ENCODE measurements at regions not wholly inside any gene's neighbourhood (a gene's known extent, or its start where the extent isn't known, plus 50 kb on each side); places are given as distances from the start of the nearest gene placed in this dataset.

- no peak for DNase-seq (ENCODE audit: extremely low read depth, low read depth, low spot score)
Observed at GRCh38 chr6:125537090-125537489, 212.3 kb upstream of the HEY2 start.

GRCh38 chr6:125539892-125540291, 209.5 kb upstream of the HEY2 start:
- no peak for DNase-seq (ENCODE audit: extremely low read depth, low read depth, low spot score)

- DNase-seq (ENCODE audit: extremely low read depth, low read depth, low spot score): no peak
Observed at GRCh38 chr6:125544819-125545218, 204.6 kb upstream of the HEY2 start.

- no peak for DNase-seq (ENCODE audit: extremely low read depth, low read depth, low spot score)
Observed at GRCh38 chr6:125546841-125547251, 202.6 kb upstream of the HEY2 start.

GRCh38 chr6:125547381-125547780, 202.1 kb upstream of the HEY2 start:
- no peak for DNase-seq (ENCODE audit: extremely low read depth, low read depth, low spot score)

GRCh38 chr6:125549202-125549884, 200.1 kb upstream of the HEY2 start:
- no peak for DNase-seq (ENCODE audit: extremely low read depth, low read depth, low spot score)

GRCh38 chr6:125550892-125551291, 198.5 kb upstream of the HEY2 start:
- peak; percentile 93 for DNase-seq (ENCODE audit: extremely low read depth, low read depth, low spot score)

GRCh38 chr6:125552819-125553218, 196.6 kb upstream of the HEY2 start:
- no peak for DNase-seq (ENCODE audit: extremely low read depth, low read depth, low spot score)

GRCh38 chr6:125554456-125554855, 195.0 kb upstream of the HEY2 start:
- DNase-seq (ENCODE audit: extremely low read depth, low read depth, low spot score): no peak

- DNase-seq (ENCODE audit: extremely low read depth, low read depth, low spot score): no peak
Observed at GRCh38 chr6:125558241-125558843, 191.1 kb upstream of the HEY2 start.

GRCh38 chr6:125558907-125559306, 190.5 kb upstream of the HEY2 start:
- no peak for DNase-seq (ENCODE audit: extremely low read depth, low read depth, low spot score)

GRCh38 chr6:125562156-125562555, 187.3 kb upstream of the HEY2 start:
- DNase-seq (ENCODE audit: extremely low read depth, low read depth, low spot score): no peak

- no peak for DNase-seq (ENCODE audit: extremely low read depth, low read depth, low spot score)
Observed at GRCh38 chr6:125564941-125565340, 184.5 kb upstream of the HEY2 start.

- DNase-seq (ENCODE audit: extremely low read depth, low read depth, low spot score): no peak
Observed at GRCh38 chr6:125567407-125567806, 182.0 kb upstream of the HEY2 start.

- DNase-seq (ENCODE audit: extremely low read depth, low read depth, low spot score): no peak
Observed at GRCh38 chr6:125568609-125569008, 180.8 kb upstream of the HEY2 start.

- no peak for DNase-seq (ENCODE audit: extremely low read depth, low read depth, low spot score)
Observed at GRCh38 chr6:125570526-125570925, 178.9 kb upstream of the HEY2 start.

- DNase-seq (ENCODE audit: extremely low read depth, low read depth, low spot score): no peak
Observed at GRCh38 chr6:125571207-125571755, 178.2 kb upstream of the HEY2 start.

GRCh38 chr6:125574604-125575003, 174.8 kb upstream of the HEY2 start:
- no peak for DNase-seq (ENCODE audit: extremely low read depth, low read depth, low spot score)

GRCh38 chr6:125577124-125577662, 172.2 kb upstream of the HEY2 start:
- DNase-seq (ENCODE audit: extremely low read depth, low read depth, low spot score): no peak

- DNase-seq (ENCODE audit: extremely low read depth, low read depth, low spot score): no peak
Observed at GRCh38 chr6:125584468-125584939, 164.9 kb upstream of the HEY2 start.

- DNase-seq (ENCODE audit: extremely low read depth, low read depth, low spot score): no peak
Observed at GRCh38 chr6:125585470-125585869, 164.0 kb upstream of the HEY2 start.

- no peak for DNase-seq (ENCODE audit: extremely low read depth, low read depth, low spot score)
Observed at GRCh38 chr6:125586074-125586473, 163.4 kb upstream of the HEY2 start.
